SK-N-SH (cell line): ENCODE measurements at regions not wholly inside any gene's neighbourhood (a gene's known extent, or its start where the extent isn't known, plus 50 kb on each side); places are given as distances from the start of the nearest gene placed in this dataset.

Source experiments
- CTCF ChIA-PET: fragments of 300-600, 350-600 bp; formaldehyde crosslinking; extraction: SDS; loops from one replicate; lab custom pipeline; 2021; lab: Yijun Ruan, JAX
- POLR2A ChIA-PET: fragments of 350-600 bp; sonication (Branson Sonifier 250); formaldehyde crosslinking; extraction: SDS; loops from one replicate; lab custom pipeline; 2020; ENCODE audit warnings: antibody characterized with exemption, inconsistent platforms; lab: Yijun Ruan, JAX
- DNase-seq: peaks from one replicate; pipeline ENCODE4 v3.0.0; 2012
- H2AFZ ChIP-seq: fragments of 200-600 bp; sonication (generic); 2 replicates; pipeline ENCODE4 v1.8.1; 2016; ENCODE audit warnings: antibody characterized with exemption, mild to moderate bottlenecking, low read depth
- H3F3A ChIP-seq: fragments of 200-600 bp; sonication (generic); replicated peaks from 2 replicates; pipeline ENCODE3; 2016; ENCODE audit warnings: antibody characterized with exemption, mild to moderate bottlenecking; ENCODE audit not compliant: insufficient read depth
- H3K27ac ChIP-seq, 2 experiments: fragments of 200-500 bp in 1 of 2; fragments of 200-600 bp in 1 of 2; sonication (Bioruptor generic) in 1 of 2; sonication (generic), shearing (Covaris generic) in 1 of 2; 2 replicates each; pipeline versions ENCODE4 v1.5.1 to v1.6.1; 2014 to 2016; ENCODE audit warnings: low read depth in 2 of 2, inconsistent platforms in 1 of 2, low read length in 1 of 2, mild to moderate bottlenecking in 1 of 2, mixed read lengths in 1 of 2
- H3K27me3 ChIP-seq: fragments of 200-600 bp; sonication (generic), shearing (Covaris generic); 2 replicates; pipeline ENCODE4 v1.6.1; 2016; ENCODE audit warnings: mixed run types; ENCODE audit not compliant: insufficient read depth
- H3K36me3 ChIP-seq, 2 experiments: fragments of 200-500 bp in 1 of 2; fragments of 200-600 bp in 1 of 2; sonication (Bioruptor generic) in 1 of 2; sonication (generic) in 1 of 2; replicated peaks in 1 of 2; 2 replicates each; pipeline versions ENCODE3 to v1.5.1; 2014 to 2016; ENCODE audit warnings: low read length in 1 of 2, mild to moderate bottlenecking in 1 of 2; ENCODE audit not compliant: insufficient read depth in 2 of 2, control insufficient read depth in 1 of 2
- H3K4me1 ChIP-seq, 2 experiments: fragments of 200-500 bp in 1 of 2; fragments of 200-600 bp in 1 of 2; sonication (Bioruptor generic) in 1 of 2; sonication (generic), shearing (Covaris generic) in 1 of 2; 2 replicates each; pipeline versions ENCODE4 v1.5.1 to v1.6.1; 2014 to 2016; ENCODE audit warnings: low read depth in 1 of 2, low read length in 1 of 2, mixed run types in 1 of 2; ENCODE audit not compliant: insufficient read depth in 2 of 2, control insufficient read depth in 1 of 2
- H3K4me2 ChIP-seq: fragments of 200-600 bp; sonication (generic), shearing (Covaris generic); 2 replicates; pipeline ENCODE4 v1.6.1; 2017; ENCODE audit warnings: mixed run types
- H3K4me3 ChIP-seq, 2 experiments: fragments of 200-500 bp in 1 of 2; fragments of 200-600 bp in 1 of 2; sonication (Bioruptor generic) in 1 of 2; sonication (generic), shearing (Covaris generic) in 1 of 2; 2 replicates each; pipeline versions ENCODE4 v1.5.1 to v1.8.1; 2014 to 2016; ENCODE audit warnings: low read depth in 2 of 2, inconsistent platforms in 1 of 2, low read length in 1 of 2, mild to moderate bottlenecking in 1 of 2, mixed read lengths in 1 of 2, moderate library complexity in 1 of 2
- H3K79me2 ChIP-seq: fragments of 200-600 bp; sonication (generic); 2 replicates; pipeline ENCODE4 v1.8.1; 2017; ENCODE audit warnings: mild to moderate bottlenecking; ENCODE audit not compliant: insufficient read depth
- H3K9ac ChIP-seq: fragments of 200-600 bp; sonication (generic); 2 replicates; pipeline ENCODE4 v1.6.1; 2017; ENCODE audit warnings: mixed run types
- H3K9me2 ChIP-seq: fragments of 200-600 bp; sonication (generic); 2 replicates; pipeline ENCODE4 v1.6.1; 2017; ENCODE audit warnings: mixed run types
- H3K9me3 ChIP-seq: fragments of 200-600 bp; sonication (generic); 2 replicates; pipeline ENCODE4 v1.6.1; 2017; ENCODE audit warnings: mixed run types, mild to moderate bottlenecking, moderate library complexity
- H4K20me1 ChIP-seq: fragments of 200-600 bp; sonication (generic); 2 replicates; pipeline ENCODE4 v1.6.1; 2017; ENCODE audit warnings: mild to moderate bottlenecking, mixed run types; ENCODE audit not compliant: insufficient read depth
- EP300 ChIP-seq, 2 experiments: IDR thresholded peaks; 2 replicates each; pipeline versions ENCODE4 v1.4.0 to v1.6.1; 2012; ENCODE audit warnings: borderline replicate concordance in 1 of 2, low read depth in 1 of 2, low read length in 1 of 2
- FOSL2 ChIP-seq: IDR thresholded peaks from 2 replicates; pipeline ENCODE4 v1.4.0; 2012; ENCODE audit warnings: low read depth, mild to moderate bottlenecking, moderate library complexity, borderline replicate concordance
- FOXJ3 ChIP-seq: sonication (generic); formaldehyde crosslinking; IDR thresholded peaks from 2 replicates; pipeline ENCODE4 v1.5.1; 2020; ENCODE audit warnings: mild to moderate bottlenecking, missing genetic modification reagents
- GABPA ChIP-seq: IDR thresholded peaks from 2 replicates; pipeline ENCODE4 v1.4.0; 2012; ENCODE audit warnings: low read depth, mild to moderate bottlenecking
- GATA2 ChIP-seq: sonication (generic); formaldehyde crosslinking; IDR thresholded peaks from 2 replicates; pipeline ENCODE4 v1.5.0; 2020; ENCODE audit warnings: mild to moderate bottlenecking, missing genetic modification reagents
- NRF1 ChIP-seq: IDR thresholded peaks from 2 replicates; pipeline ENCODE4 v1.6.1; 2012; ENCODE audit warnings: low read depth, mild to moderate bottlenecking, low read length
- POLR2AphosphoS5 ChIP-seq: IDR thresholded peaks from 2 replicates; pipeline ENCODE4 v1.6.1; 2012; ENCODE audit warnings: low read depth, low read length
- SMC3 ChIP-seq: IDR thresholded peaks from 2 replicates; pipeline ENCODE4 v1.6.1; 2012; ENCODE audit warnings: low read depth, low read length, improper control_type of control experiment
- TAF1 ChIP-seq: IDR thresholded peaks from 2 replicates; pipeline ENCODE4 v1.6.1; 2012; ENCODE audit warnings: low read depth, mild to moderate bottlenecking, low read length, moderate library complexity, borderline replicate concordance
- YY1 ChIP-seq: IDR thresholded peaks from 2 replicates; pipeline ENCODE4 v1.4.0; 2012; ENCODE audit warnings: low read depth, mild to moderate bottlenecking
- WGBS: methylation state at CpG from one replicate; pipeline ENCODE4 v1.1.6; 2017; ENCODE audit warnings: low lambda C conversion rate; 5-methylcytosine and 5-hydroxymethylcytosine counted together
- TF ChIP-seq, protein P1 (sequence below): IDR thresholded peaks from 2 replicates; pipeline ENCODE4 v1.4.0; 2012; ENCODE audit warnings: low read depth, borderline replicate concordance
- TF ChIP-seq, protein P2 (sequence below): fragments of 150-350 bp; IDR thresholded peaks from 2 replicates; pipeline ENCODE4 v1.6.1; 2017; ENCODE audit warnings: antibody characterized with exemption, low read length, low read depth, borderline replicate concordance
- TF ChIP-seq, protein P3 (sequence below): IDR thresholded peaks from 2 replicates; pipeline ENCODE4 v1.6.1; 2012; ENCODE audit warnings: mild to moderate bottlenecking, low read depth, low read length, moderate library complexity
- TF ChIP-seq, protein P4 (sequence below): fragments of 200-600 bp; sonication (generic); IDR thresholded peaks from 2 replicates; pipeline ENCODE4 v1.6.1; 2017; ENCODE audit warnings: antibody characterized with exemption, mild to moderate bottlenecking, moderate library complexity
- TF ChIP-seq, protein P5 (sequence below): fragments of 150-350 bp; IDR thresholded peaks from 2 replicates; pipeline ENCODE4 v1.6.1; 2016; ENCODE audit warnings: mild to moderate bottlenecking, low read depth, low read length

DNA sequence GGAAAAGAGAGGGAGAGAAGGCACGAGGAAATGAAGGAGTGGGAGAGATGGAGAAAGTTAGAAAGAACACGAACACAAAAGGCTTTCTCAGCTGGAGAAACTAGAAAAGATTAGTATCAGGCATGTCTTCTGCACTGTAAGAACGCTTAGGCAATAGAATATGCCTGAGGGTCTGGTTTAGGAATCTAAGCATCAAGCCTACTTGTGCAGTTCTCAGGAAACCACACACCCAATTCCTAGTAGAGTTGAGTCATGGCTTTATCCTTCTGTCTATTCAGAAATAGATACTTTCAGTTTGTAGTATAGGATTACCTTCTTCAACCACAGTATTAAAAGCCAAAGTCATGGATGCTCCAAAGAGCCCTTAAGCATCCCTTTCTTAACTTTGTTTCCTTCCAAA, 969.4 kb downstream of the NTRK3 start:
- 35% methylated on average over 3 of the region's 3 CpGs for WGBS
- CTCF ChIA-PET, result no interaction called here
- no peak overlapping the region for H3K27ac ChIP-seq

DNA sequence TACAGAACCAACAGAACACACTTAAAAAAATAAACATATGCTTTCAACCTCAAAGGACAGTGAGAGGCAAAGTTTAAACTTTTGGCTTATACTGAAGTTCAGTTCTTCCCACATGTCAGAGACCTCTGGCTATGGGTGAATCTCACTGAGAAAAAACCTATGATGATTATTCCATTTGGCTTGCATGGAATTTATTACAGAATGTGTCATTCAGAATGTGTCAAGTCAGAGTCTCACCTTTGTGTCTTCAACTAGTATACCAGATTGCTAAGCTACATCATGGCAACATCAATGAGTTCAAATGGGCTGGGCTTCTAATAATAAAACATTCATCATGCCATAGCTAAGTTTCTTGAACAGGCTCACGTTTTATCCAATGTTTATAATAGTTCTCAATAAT, 987.0 kb downstream of the NTRK3 start:
- Histone ChIP-seq H3K9me3 (no peaks in the 10 kb centered on the region), H3F3A (peaks cover 8% of the 10 kb centered on the region)
- DNase-seq, result no peak

More for the DNA sequence above, 969.4 kb downstream of the NTRK3 start:
- peak; percentile 19; the same call in 1 of the 2 replicates for TF ChIP-seq FOSL2
- TF ChIP-seq, protein P1, sequence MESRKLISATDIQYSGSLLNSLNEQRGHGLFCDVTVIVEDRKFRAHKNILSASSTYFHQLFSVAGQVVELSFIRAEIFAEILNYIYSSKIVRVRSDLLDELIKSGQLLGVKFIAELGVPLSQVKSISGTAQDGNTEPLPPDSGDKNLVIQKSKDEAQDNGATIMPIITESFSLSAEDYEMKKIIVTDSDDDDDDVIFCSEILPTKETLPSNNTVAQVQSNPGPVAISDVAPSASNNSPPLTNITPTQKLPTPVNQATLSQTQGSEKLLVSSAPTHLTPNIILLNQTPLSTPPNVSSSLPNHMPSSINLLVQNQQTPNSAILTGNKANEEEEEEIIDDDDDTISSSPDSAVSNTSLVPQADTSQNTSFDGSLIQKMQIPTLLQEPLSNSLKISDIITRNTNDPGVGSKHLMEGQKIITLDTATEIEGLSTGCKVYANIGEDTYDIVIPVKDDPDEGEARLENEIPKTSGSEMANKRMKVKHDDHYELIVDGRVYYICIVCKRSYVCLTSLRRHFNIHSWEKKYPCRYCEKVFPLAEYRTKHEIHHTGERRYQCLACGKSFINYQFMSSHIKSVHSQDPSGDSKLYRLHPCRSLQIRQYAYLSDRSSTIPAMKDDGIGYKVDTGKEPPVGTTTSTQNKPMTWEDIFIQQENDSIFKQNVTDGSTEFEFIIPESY, result no peak
- H3K4me1 ChIP-seq, result no peaks in the 10 kb centered on the region
- peaks cover 5% of the 10 kb centered on the region; the same call in 1 of the 2 replicates for H3K9me3 ChIP-seq
- no peaks in the 10 kb centered on the region for H3K79me2 ChIP-seq
- no peaks in the 10 kb centered on the region for H3K27me3 ChIP-seq
- no peaks in the 10 kb centered on the region; the same call in 1 of the 2 replicates for H3K9me2 ChIP-seq
- H3K9ac ChIP-seq, result no peak overlapping the region
- no peaks in the 10 kb centered on the region for H3F3A ChIP-seq
- POLR2A ChIA-PET, result no interaction called here
- H2AFZ ChIP-seq, result 0 out of 2 replicates have a peak overlapping the region, but pooled peaks have one; percentile 26
- H3K4me2 ChIP-seq, result no peak overlapping the region
- H3K4me3 ChIP-seq, result no peak overlapping the region
- H3K36me3 ChIP-seq, result no peaks in the 10 kb centered on the region
- no peaks in the 10 kb centered on the region for H4K20me1 ChIP-seq
- no peak for DNase-seq

More for the DNA sequence above, 987.0 kb downstream of the NTRK3 start:
- no peak overlapping the region for H3K4me3 ChIP-seq
- H3K9me2 ChIP-seq, result no peaks in the 10 kb centered on the region
- no peak overlapping the region for H3K27ac ChIP-seq
- peaks cover 0 to 4% of the 10 kb centered on the region in 2 experiments; a peak in 2 of 4 replicates for H3K4me1 ChIP-seq
- POLR2A ChIA-PET, result no interaction called here
- TF ChIP-seq SMC3 (no peak), POLR2AphosphoS5 (no peak), NRF1 (no peak), GABPA (no peak), FOXJ3 (no peak), GATA2 (CRISPR knock-in tag) (no peak), TAF1 (no peak), EP300 (IDR thresholded peaks at IDR 0.05; ENCODE audit: borderline replicate concordance in 1 of 2, low read depth in 1 of 2, low read length in 1 of 2) (no peak), YY1 (no peak)
- TF ChIP-seq, protein P2, sequence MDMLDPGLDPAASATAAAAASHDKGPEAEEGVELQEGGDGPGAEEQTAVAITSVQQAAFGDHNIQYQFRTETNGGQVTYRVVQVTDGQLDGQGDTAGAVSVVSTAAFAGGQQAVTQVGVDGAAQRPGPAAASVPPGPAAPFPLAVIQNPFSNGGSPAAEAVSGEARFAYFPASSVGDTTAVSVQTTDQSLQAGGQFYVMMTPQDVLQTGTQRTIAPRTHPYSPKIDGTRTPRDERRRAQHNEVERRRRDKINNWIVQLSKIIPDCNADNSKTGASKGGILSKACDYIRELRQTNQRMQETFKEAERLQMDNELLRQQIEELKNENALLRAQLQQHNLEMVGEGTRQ, result no peak
- TF ChIP-seq, protein P3, sequence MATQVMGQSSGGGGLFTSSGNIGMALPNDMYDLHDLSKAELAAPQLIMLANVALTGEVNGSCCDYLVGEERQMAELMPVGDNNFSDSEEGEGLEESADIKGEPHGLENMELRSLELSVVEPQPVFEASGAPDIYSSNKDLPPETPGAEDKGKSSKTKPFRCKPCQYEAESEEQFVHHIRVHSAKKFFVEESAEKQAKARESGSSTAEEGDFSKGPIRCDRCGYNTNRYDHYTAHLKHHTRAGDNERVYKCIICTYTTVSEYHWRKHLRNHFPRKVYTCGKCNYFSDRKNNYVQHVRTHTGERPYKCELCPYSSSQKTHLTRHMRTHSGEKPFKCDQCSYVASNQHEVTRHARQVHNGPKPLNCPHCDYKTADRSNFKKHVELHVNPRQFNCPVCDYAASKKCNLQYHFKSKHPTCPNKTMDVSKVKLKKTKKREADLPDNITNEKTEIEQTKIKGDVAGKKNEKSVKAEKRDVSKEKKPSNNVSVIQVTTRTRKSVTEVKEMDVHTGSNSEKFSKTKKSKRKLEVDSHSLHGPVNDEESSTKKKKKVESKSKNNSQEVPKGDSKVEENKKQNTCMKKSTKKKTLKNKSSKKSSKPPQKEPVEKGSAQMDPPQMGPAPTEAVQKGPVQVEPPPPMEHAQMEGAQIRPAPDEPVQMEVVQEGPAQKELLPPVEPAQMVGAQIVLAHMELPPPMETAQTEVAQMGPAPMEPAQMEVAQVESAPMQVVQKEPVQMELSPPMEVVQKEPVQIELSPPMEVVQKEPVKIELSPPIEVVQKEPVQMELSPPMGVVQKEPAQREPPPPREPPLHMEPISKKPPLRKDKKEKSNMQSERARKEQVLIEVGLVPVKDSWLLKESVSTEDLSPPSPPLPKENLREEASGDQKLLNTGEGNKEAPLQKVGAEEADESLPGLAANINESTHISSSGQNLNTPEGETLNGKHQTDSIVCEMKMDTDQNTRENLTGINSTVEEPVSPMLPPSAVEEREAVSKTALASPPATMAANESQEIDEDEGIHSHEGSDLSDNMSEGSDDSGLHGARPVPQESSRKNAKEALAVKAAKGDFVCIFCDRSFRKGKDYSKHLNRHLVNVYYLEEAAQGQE, result no peak
- TF ChIP-seq, protein P4, sequence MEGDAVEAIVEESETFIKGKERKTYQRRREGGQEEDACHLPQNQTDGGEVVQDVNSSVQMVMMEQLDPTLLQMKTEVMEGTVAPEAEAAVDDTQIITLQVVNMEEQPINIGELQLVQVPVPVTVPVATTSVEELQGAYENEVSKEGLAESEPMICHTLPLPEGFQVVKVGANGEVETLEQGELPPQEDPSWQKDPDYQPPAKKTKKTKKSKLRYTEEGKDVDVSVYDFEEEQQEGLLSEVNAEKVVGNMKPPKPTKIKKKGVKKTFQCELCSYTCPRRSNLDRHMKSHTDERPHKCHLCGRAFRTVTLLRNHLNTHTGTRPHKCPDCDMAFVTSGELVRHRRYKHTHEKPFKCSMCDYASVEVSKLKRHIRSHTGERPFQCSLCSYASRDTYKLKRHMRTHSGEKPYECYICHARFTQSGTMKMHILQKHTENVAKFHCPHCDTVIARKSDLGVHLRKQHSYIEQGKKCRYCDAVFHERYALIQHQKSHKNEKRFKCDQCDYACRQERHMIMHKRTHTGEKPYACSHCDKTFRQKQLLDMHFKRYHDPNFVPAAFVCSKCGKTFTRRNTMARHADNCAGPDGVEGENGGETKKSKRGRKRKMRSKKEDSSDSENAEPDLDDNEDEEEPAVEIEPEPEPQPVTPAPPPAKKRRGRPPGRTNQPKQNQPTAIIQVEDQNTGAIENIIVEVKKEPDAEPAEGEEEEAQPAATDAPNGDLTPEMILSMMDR, result no peak
- TF ChIP-seq, protein P5, sequence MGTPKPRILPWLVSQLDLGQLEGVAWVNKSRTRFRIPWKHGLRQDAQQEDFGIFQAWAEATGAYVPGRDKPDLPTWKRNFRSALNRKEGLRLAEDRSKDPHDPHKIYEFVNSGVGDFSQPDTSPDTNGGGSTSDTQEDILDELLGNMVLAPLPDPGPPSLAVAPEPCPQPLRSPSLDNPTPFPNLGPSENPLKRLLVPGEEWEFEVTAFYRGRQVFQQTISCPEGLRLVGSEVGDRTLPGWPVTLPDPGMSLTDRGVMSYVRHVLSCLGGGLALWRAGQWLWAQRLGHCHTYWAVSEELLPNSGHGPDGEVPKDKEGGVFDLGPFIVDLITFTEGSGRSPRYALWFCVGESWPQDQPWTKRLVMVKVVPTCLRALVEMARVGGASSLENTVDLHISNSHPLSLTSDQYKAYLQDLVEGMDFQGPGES, result no peak
- TF ChIP-seq, all 33 proteins: peak for 0
- H3K4me2 ChIP-seq, result no peak overlapping the region
- 25% methylated on average over 1 of the region's 1 CpG for WGBS
- H3K79me2 ChIP-seq, result no peaks in the 10 kb centered on the region
- no peak overlapping the region for H3K9ac ChIP-seq
- CTCF ChIA-PET, result no interaction called here
- no peaks in the 10 kb centered on the region for H4K20me1 ChIP-seq
- no peaks in the 10 kb centered on the region for H3K27me3 ChIP-seq
- H2AFZ ChIP-seq, result no peak overlapping the region
- no peaks in the 10 kb centered on the region for H3K36me3 ChIP-seq
